ENCODE measurements at regions not wholly inside any gene's neighbourhood (a gene's known extent, or its start where the extent isn't known, plus 50 kb on each side); places are given as distances from the start of the nearest gene placed in this dataset.

- TF ChIP-seq CTCF (IDR thresholded peaks at IDR 0.05), result no peak
- no peak for TF ChIP-seq POLR2A (IDR thresholded peaks at IDR 0.05)
Observed at GRCh38 chr13:61725806-61726205, 310.2 kb upstream of the PCDH20 start.
